GM13976 (cell line): ENCODE measurements at regions not wholly inside any gene's neighbourhood (a gene's known extent, or its start where the extent isn't known, plus 50 kb on each side); places are given as distances from the start of the nearest gene placed in this dataset.

ENCODE experiments used
- DNase-seq: peaks from one replicate; pipeline ENCODE4 v3.0.0; 2012; ENCODE audit warnings: low spot score
- in situ Hi-C: fragments of 300-500 bp; cut with MboI; formaldehyde crosslinking; loops from one replicate; pipeline ENCODE4 v1.12.0; 2022; ENCODE audit warnings: low sequenced_read_pairs, mixed read lengths, inconsistent platforms; ENCODE audit not compliant: unreplicated experiment
- TF ChIP-seq, protein P1 (sequence below): IDR thresholded peaks from 2 replicates; pipeline ENCODE4 v1.5.1; 2012; ENCODE audit warnings: borderline replicate concordance, mild to moderate bottlenecking; ENCODE audit not compliant: insufficient read depth; ENCODE audit errors: extremely low read depth, missing control alignments, control extremely low read depth

DNA sequence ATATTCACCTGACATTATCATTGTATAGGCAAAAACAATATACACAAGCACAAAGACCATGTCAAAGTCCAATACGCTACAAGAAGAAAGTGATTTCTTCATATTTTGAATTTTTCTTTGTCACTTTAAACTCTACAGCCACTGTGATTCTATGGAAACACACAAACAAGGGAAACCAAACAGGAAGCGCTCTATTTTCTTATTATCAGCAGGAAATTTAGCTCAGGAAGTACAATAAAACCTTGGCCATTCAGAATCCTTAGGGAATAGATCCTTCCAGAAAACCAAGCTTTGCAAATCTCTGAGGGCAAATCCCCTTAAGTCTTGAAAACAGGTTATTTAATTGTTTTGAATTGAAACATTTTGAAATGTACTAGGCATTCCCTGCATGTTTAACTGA, 336.2 kb downstream of the EPHA4 start:
- in situ Hi-C loops, result no loop called here
- no peak for DNase-seq
- TF ChIP-seq, protein P1, sequence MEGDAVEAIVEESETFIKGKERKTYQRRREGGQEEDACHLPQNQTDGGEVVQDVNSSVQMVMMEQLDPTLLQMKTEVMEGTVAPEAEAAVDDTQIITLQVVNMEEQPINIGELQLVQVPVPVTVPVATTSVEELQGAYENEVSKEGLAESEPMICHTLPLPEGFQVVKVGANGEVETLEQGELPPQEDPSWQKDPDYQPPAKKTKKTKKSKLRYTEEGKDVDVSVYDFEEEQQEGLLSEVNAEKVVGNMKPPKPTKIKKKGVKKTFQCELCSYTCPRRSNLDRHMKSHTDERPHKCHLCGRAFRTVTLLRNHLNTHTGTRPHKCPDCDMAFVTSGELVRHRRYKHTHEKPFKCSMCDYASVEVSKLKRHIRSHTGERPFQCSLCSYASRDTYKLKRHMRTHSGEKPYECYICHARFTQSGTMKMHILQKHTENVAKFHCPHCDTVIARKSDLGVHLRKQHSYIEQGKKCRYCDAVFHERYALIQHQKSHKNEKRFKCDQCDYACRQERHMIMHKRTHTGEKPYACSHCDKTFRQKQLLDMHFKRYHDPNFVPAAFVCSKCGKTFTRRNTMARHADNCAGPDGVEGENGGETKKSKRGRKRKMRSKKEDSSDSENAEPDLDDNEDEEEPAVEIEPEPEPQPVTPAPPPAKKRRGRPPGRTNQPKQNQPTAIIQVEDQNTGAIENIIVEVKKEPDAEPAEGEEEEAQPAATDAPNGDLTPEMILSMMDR, result no peak

- TF ChIP-seq, protein P1, result no peak
- in situ Hi-C loops, result no loop called here
- DNase-seq, result no peak
Observed at GRCh38 chr2:221241072-221241471, 331.0 kb downstream of the EPHA4 start.

- TF ChIP-seq, protein P1, result no peak
- no peak for DNase-seq
- in situ Hi-C loops, result no loop called here
Observed at GRCh38 chr2:221243771-221244170, 328.3 kb downstream of the EPHA4 start.

GRCh38 chr2:221245045-221245444, 327.1 kb downstream of the EPHA4 start:
- in situ Hi-C loops, result no loop called here
- TF ChIP-seq, protein P1, result no peak
- no peak for DNase-seq

DNA sequence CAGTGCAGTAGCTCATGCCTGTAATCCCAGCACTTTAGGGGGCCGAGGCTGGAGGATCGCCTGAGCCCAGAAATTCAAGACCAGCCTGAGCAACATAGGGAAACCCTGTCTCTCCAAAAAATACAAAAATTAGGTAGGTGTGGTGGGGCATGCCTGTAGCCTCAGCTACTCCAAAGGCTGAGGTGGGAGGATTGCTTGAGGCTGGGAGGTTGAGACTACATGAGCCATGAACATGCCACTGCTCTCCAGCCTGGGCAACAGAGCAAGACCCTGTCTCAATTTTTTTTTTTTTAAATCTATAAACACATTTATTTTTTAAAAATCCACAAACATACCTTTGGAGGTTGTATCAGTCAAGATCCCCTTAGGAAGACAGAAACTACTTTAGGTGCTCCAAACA, 326.3 kb downstream of the EPHA4 start:
- DNase-seq, result no peak
- in situ Hi-C loops, result no loop called here
- TF ChIP-seq, protein P1, result no peak

GRCh38 chr2:221254299-221254698, 317.8 kb downstream of the EPHA4 start:
- DNase-seq, result no peak
- in situ Hi-C loops, result no loop called here
- TF ChIP-seq, protein P1, result no peak

DNA sequence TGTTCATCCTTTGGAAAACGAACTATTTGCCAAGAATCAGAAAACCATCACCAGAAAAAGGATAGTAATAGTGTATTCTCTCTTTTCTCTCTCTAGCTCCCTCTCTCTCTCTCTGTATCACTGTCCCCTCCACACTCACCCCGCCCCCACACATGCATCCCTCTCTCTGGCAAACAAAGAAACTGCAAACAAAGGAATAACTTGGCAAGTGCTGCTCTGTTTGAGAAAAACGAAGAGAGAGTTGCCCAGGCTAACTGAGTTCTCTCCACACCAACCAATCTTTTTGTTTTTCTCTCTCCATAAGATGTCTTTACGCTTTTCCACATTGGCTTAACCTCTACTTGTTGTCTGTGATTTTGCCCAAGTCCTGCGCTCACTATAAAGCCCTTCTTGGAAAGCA, 316.2 kb downstream of the EPHA4 start:
- no peak for DNase-seq
- TF ChIP-seq, protein P1, result no peak
- in situ Hi-C loops, result no loop called here
